IMR-90 (cell line): ENCODE measurements at regions not wholly inside any gene's neighbourhood (a gene's known extent, or its start where the extent isn't known, plus 50 kb on each side); places are given as distances from the start of the nearest gene placed in this dataset.

Source experiments
- BHLHE40 ChIP-seq: fragments of 150-350 bp; IDR thresholded peaks from 2 replicates; pipeline ENCODE4 v1.6.1; 2016; ENCODE audit warnings: mild to moderate bottlenecking, low read depth, low read length
- CHD1 ChIP-seq: IDR thresholded peaks from 2 replicates; pipeline ENCODE4 v1.6.1; 2012; ENCODE audit warnings: low read depth, low read length, improper control_type of control experiment
- MAFK ChIP-seq: IDR thresholded peaks from 2 replicates; pipeline ENCODE4 v1.6.1; 2012; ENCODE audit warnings: low read depth, low read length, improper control_type of control experiment
- MAZ ChIP-seq: IDR thresholded peaks from 2 replicates; pipeline ENCODE4 v1.6.1; 2012; ENCODE audit warnings: low read depth, mild to moderate bottlenecking, low read length, improper control_type of control experiment, moderate library complexity, borderline replicate concordance
- MXI1 ChIP-seq: IDR thresholded peaks from 2 replicates; pipeline ENCODE4 v1.6.1; 2012; ENCODE audit warnings: low read depth, mild to moderate bottlenecking, low read length, moderate library complexity, borderline replicate concordance
- POLR2A ChIP-seq: IDR thresholded peaks from 2 replicates; pipeline ENCODE4 v1.6.1; 2012; ENCODE audit warnings: mild to moderate bottlenecking, low read depth, low read length
- RFX5 ChIP-seq: IDR thresholded peaks from 2 replicates; pipeline ENCODE4 v1.8.0; 2012; ENCODE audit warnings: low read depth, mild to moderate bottlenecking, low read length, moderate library complexity
- SMC3 ChIP-seq: fragments of 150-350 bp; IDR thresholded peaks from 2 replicates; pipeline ENCODE4 v1.6.1; 2016; ENCODE audit warnings: low read depth, mild to moderate bottlenecking, antibody characterized with exemption, low read length, moderate library complexity
- TF ChIP-seq, protein P1 (sequence below): fragments of 150-350 bp; IDR thresholded peaks from 2 replicates; pipeline ENCODE4 v1.6.1; 2016; ENCODE audit warnings: low read depth, mild to moderate bottlenecking, low read length, moderate library complexity, borderline replicate concordance
- TF ChIP-seq, protein P2 (sequence below): conservative IDR thresholded peaks from 2 replicates; pipeline ENCODE4 v1.5.1; 2012; ENCODE audit warnings: mild to moderate bottlenecking, low read depth, low read length, improper control_type of control experiment
- TF ChIP-seq, protein P3 (sequence below): fragments of 150-350 bp; IDR thresholded peaks from 2 replicates; pipeline ENCODE4 v1.6.1; 2017; ENCODE audit warnings: mild to moderate bottlenecking, antibody characterized with exemption, low read length, low read depth

- TF ChIP-seq SMC3 (no peak), POLR2A (no peak), MAFK (no peak), RFX5 (no peak), CHD1 (no peak), MAZ (no peak), BHLHE40 (no peak), MXI1 (no peak)
- TF ChIP-seq, protein P1, sequence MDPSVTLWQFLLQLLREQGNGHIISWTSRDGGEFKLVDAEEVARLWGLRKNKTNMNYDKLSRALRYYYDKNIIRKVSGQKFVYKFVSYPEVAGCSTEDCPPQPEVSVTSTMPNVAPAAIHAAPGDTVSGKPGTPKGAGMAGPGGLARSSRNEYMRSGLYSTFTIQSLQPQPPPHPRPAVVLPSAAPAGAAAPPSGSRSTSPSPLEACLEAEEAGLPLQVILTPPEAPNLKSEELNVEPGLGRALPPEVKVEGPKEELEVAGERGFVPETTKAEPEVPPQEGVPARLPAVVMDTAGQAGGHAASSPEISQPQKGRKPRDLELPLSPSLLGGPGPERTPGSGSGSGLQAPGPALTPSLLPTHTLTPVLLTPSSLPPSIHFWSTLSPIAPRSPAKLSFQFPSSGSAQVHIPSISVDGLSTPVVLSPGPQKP = no peak
- TF ChIP-seq, protein P2, sequence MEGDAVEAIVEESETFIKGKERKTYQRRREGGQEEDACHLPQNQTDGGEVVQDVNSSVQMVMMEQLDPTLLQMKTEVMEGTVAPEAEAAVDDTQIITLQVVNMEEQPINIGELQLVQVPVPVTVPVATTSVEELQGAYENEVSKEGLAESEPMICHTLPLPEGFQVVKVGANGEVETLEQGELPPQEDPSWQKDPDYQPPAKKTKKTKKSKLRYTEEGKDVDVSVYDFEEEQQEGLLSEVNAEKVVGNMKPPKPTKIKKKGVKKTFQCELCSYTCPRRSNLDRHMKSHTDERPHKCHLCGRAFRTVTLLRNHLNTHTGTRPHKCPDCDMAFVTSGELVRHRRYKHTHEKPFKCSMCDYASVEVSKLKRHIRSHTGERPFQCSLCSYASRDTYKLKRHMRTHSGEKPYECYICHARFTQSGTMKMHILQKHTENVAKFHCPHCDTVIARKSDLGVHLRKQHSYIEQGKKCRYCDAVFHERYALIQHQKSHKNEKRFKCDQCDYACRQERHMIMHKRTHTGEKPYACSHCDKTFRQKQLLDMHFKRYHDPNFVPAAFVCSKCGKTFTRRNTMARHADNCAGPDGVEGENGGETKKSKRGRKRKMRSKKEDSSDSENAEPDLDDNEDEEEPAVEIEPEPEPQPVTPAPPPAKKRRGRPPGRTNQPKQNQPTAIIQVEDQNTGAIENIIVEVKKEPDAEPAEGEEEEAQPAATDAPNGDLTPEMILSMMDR = no peak
- TF ChIP-seq, protein P3, sequence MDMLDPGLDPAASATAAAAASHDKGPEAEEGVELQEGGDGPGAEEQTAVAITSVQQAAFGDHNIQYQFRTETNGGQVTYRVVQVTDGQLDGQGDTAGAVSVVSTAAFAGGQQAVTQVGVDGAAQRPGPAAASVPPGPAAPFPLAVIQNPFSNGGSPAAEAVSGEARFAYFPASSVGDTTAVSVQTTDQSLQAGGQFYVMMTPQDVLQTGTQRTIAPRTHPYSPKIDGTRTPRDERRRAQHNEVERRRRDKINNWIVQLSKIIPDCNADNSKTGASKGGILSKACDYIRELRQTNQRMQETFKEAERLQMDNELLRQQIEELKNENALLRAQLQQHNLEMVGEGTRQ = no peak
Measured at GRCh38 chr21:14734833-14735232, 188.7 kb upstream of the SAMSN1 start.
